DND-41 (cell line): ENCODE measurements at regions not wholly inside any gene's neighbourhood (a gene's known extent, or its start where the extent isn't known, plus 50 kb on each side); places are given as distances from the start of the nearest gene placed in this dataset.
A peak's percentile ranks its signal among the peaks of the same experiment; 100 is the strongest.

Source experiments
- ATAC-seq: fragments of 200-7000 bp; cut with Tn5 transposase; 3 replicates; pipeline ENCODE4 v1.9.1; 2021; ENCODE audit warnings: low read depth; ENCODE audit not compliant: insufficient read depth
- DNase-seq: peaks from one replicate; pipeline ENCODE4 v3.0.0-alpha.2; 2020
- H2AFZ ChIP-seq: 2 replicates; pipeline ENCODE4 v1.6.0; 2012; ENCODE audit warnings: low read depth, low read length
- H3K27ac ChIP-seq: 2 replicates; pipeline ENCODE4 v1.5.1; 2012; ENCODE audit warnings: low read length, inconsistent platforms
- H3K27me3 ChIP-seq: fragments of 200-600 bp; sonication (generic); 2 replicates; pipeline ENCODE4 v1.6.0; 2012; ENCODE audit warnings: low read length, mild to moderate bottlenecking, inconsistent platforms; ENCODE audit not compliant: insufficient read depth, poor library complexity
- H3K36me3 ChIP-seq: 2 replicates; pipeline ENCODE4 v1.5.1; 2012; ENCODE audit warnings: low read length, inconsistent platforms; ENCODE audit not compliant: insufficient read depth
- H3K4me1 ChIP-seq: 2 replicates; pipeline ENCODE4 v1.5.1; 2012; ENCODE audit warnings: mild to moderate bottlenecking, low read length; ENCODE audit not compliant: insufficient read depth
- H3K4me2 ChIP-seq: 2 replicates; pipeline ENCODE4 v1.6.0; 2012; ENCODE audit warnings: mild to moderate bottlenecking, moderate library complexity, low read length, inconsistent platforms; ENCODE audit not compliant: insufficient read depth
- H3K4me3 ChIP-seq, 2 experiments: fragments of 200-600 bp in 1 of 2; shearing (Covaris generic) in 1 of 2; 2 replicates each; pipeline ENCODE4 v1.5.1; 2012 to 2016; ENCODE audit warnings: inconsistent platforms in 2 of 2, low read length in 2 of 2, mild to moderate bottlenecking in 2 of 2, low read depth in 1 of 2, moderate library complexity in 1 of 2
- H3K79me2 ChIP-seq: 2 replicates; pipeline ENCODE4 v1.6.0; 2012; ENCODE audit warnings: low read length, inconsistent platforms; ENCODE audit not compliant: insufficient read depth
- H3K9ac ChIP-seq: 2 replicates; pipeline ENCODE4 v1.6.0; 2012; ENCODE audit warnings: low read depth, mild to moderate bottlenecking, inconsistent platforms, low read length, moderate library complexity
- H3K9me3 ChIP-seq: 2 replicates; pipeline ENCODE4 v1.5.1; 2012; ENCODE audit warnings: low read length, moderate library complexity, mild to moderate bottlenecking, inconsistent platforms; ENCODE audit not compliant: insufficient read depth, severe bottlenecking
- H4K20me1 ChIP-seq: 2 replicates; pipeline ENCODE4 v1.6.0; 2012; ENCODE audit warnings: low read length; ENCODE audit not compliant: insufficient read depth
- CTCF ChIP-seq: IDR thresholded peaks from 2 replicates; pipeline ENCODE4 v1.5.1; 2012; ENCODE audit warnings: borderline replicate concordance, low read length, moderate library complexity, mild to moderate bottlenecking; ENCODE audit not compliant: poor library complexity, severe bottlenecking; ENCODE audit errors: extremely low read depth
- EZH2 ChIP-seq: IDR thresholded peaks from 3 replicates; pipeline ENCODE4 v1.6.1; 2012; ENCODE audit warnings: borderline replicate concordance, low read depth, mild to moderate bottlenecking, moderate library complexity, low read length, inconsistent platforms; ENCODE audit not compliant: severe bottlenecking

GRCh38 chr11:23680488-23681230 lies 816.2 kb upstream of the LUZP2 start:
- peak overlapping the region; percentile 67 for H3K27ac ChIP-seq
- no peak overlapping the region; the same call in 1 of the 2 replicates for H3K9ac ChIP-seq
- no peaks in the 10 kb centered on the region for H4K20me1 ChIP-seq
- no peaks in the 10 kb centered on the region for H3K27me3 ChIP-seq
- TF ChIP-seq CTCF: no peak
- TF ChIP-seq EZH2: no peak
- no peak overlapping the region for H3K4me2 ChIP-seq
- no peak for DNase-seq
- H3K4me1 ChIP-seq: peaks cover 50% of the 10 kb centered on the region
- peak overlapping the region; percentile 39; the same call in 1 of the 2 replicates for H2AFZ ChIP-seq
- no peak overlapping the region for H3K4me3 ChIP-seq
- H3K36me3 ChIP-seq: no peaks in the 10 kb centered on the region
- no peaks in the 10 kb centered on the region for H3K9me3 ChIP-seq
- H3K79me2 ChIP-seq: no peaks in the 10 kb centered on the region
- no peak for ATAC-seq

GRCh38 chr11:23684701-23685100 lies 812.2 kb upstream of the LUZP2 start:
- Histone ChIP-seq H3K9me3 (no peaks in the 10 kb centered on the region), H3K36me3 (no peaks in the 10 kb centered on the region), H3K9ac (no peak overlapping the region), H3K4me3 (no peak overlapping the region), H2AFZ (no peak overlapping the region), H4K20me1 (no peaks in the 10 kb centered on the region), H3K27ac (no peak overlapping the region; the same call in 1 of the 2 replicates), H3K4me1 (peaks cover 60% of the 10 kb centered on the region), H3K79me2 (no peaks in the 10 kb centered on the region), H3K4me2 (no peak overlapping the region), H3K27me3 (no peaks in the 10 kb centered on the region)
- TF ChIP-seq EZH2: no peak
- no peak for TF ChIP-seq CTCF
- ATAC-seq (no peak), DNase-seq (no peak)

- Histone ChIP-seq H3K27ac (peak overlapping the region; percentile 71), H4K20me1 (no peaks in the 10 kb centered on the region), H3K4me1 (peaks cover 65% of the 10 kb centered on the region), H3K36me3 (no peaks in the 10 kb centered on the region), H3K79me2 (no peaks in the 10 kb centered on the region), H3K9me3 (no peaks in the 10 kb centered on the region), H3K9ac (no peak overlapping the region), H3K4me3 (no peak overlapping the region), H3K4me2 (no peak overlapping the region), H2AFZ (no peak overlapping the region), H3K27me3 (no peaks in the 10 kb centered on the region)
- ATAC-seq: no peak
- TF ChIP-seq CTCF (no peak), EZH2 (no peak)
- no peak for DNase-seq
These were observed 808.9 kb upstream of the LUZP2 start for GRCh38 chr11:23687991-23688390.
